BJ (cell line): ENCODE measurements at regions not wholly inside any gene's neighbourhood (a gene's known extent, or its start where the extent isn't known, plus 50 kb on each side); places are given as distances from the start of the nearest gene placed in this dataset.

Experiments
- CTCF ChIA-PET: fragments of 350-600 bp; formaldehyde crosslinking; extraction: SDS; loops from one replicate; lab custom pipeline; 2021; ENCODE audit warnings: antibody characterized with exemption, inconsistent platforms; lab: Yijun Ruan, JAX
- POLR2A ChIA-PET: fragments of 300-600 bp; sonication (Branson Sonifier 250); formaldehyde crosslinking; extraction: SDS; loops from one replicate; lab custom pipeline; 2021; ENCODE audit warnings: antibody characterized with exemption; lab: Charles Lee
- DNase-seq: peaks from one replicate; pipeline ENCODE4 v3.0.0-alpha.2; 2011; ENCODE audit warnings: low read depth
- H3K27me3 ChIP-seq: 2 replicates; pipeline ENCODE4 v1.6.0; 2011; ENCODE audit warnings: low read length; ENCODE audit not compliant: control insufficient read depth, insufficient read depth
- H3K36me3 ChIP-seq: 2 replicates; pipeline ENCODE4 v1.5.1; 2011; ENCODE audit warnings: low read length; ENCODE audit not compliant: control insufficient read depth, insufficient read depth
- H3K4me3 ChIP-seq: 2 replicates; pipeline ENCODE4 v1.5.1; 2011; ENCODE audit warnings: low read depth, mild to moderate bottlenecking, control low read depth, low read length
- CTCF ChIP-seq: IDR thresholded peaks from 2 replicates; pipeline ENCODE4 v1.5.1; 2011; ENCODE audit warnings: low read depth, mild to moderate bottlenecking, control low read depth, inconsistent platforms, low read length, moderate library complexity; ENCODE audit not compliant: insufficient read depth

DNA sequence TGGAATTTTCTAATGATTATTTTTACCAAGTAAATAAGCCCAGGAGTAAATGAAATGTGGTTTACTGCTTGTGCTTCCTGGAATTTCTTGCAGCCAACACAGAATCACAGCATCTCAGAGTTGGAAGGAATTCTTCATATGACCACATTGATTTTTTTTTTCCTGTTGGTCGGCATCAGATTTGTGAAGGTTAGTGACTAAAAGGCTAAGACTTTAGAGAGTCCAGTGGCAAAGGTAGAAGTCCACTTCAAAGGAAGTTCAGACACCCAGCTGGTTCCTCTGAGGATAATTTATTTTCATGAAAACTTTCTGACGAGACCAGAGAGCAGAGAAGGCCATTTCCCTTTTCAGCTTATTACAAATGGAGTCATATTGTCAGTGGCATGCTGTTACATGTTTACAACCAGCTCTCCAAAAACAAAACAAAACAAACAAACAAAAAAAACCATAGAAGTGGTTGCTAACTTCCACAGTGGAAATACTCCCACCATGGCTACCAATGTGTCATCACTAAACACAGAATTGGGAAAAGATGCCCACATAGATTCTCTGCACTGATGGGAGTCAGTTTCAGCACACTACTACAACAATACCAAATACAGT, 77.2 kb upstream of the CDC42BPA start:
- no peak for TF ChIP-seq CTCF
- no peaks in the 10 kb centered on the region for H3K36me3 ChIP-seq
- POLR2A ChIA-PET = no interaction called here
- H3K27me3 ChIP-seq = no peaks in the 10 kb centered on the region
- CTCF ChIA-PET = interaction anchor here (1.0 kb wide), 1 partner anchor 14 kb away, joined by 3 read pairs; no protein-coding TSS in a partner anchor
- DNase-seq = no peak
- no peak overlapping the region for H3K4me3 ChIP-seq

GRCh38 chr1:227392984-227393764, 74.9 kb upstream of the CDC42BPA start:
- TF ChIP-seq CTCF = no peak
- Histone ChIP-seq H3K36me3 (no peaks in the 10 kb centered on the region), H3K27me3 (no peaks in the 10 kb centered on the region), H3K4me3 (no peak overlapping the region)
- CTCF ChIA-PET = interaction anchor here (0.6 kb wide), 1 partner anchor 148 kb away, joined by 3 read pairs; no protein-coding TSS in a partner anchor
- POLR2A ChIA-PET = no interaction called here
- no peak for DNase-seq

GRCh38 chr1:227391879-227392278, 73.6 kb upstream of the CDC42BPA start:
- Histone ChIP-seq H3K27me3 (no peaks in the 10 kb centered on the region), H3K4me3 (no peak overlapping the region), H3K36me3 (no peaks in the 10 kb centered on the region)
- POLR2A ChIA-PET = no interaction called here
- CTCF ChIA-PET = interaction anchor here (0.9 kb wide), 1 partner anchor 12 kb away, joined by 3 read pairs; no protein-coding TSS in a partner anchor
- no peak for DNase-seq
- TF ChIP-seq CTCF = no peak

DNA sequence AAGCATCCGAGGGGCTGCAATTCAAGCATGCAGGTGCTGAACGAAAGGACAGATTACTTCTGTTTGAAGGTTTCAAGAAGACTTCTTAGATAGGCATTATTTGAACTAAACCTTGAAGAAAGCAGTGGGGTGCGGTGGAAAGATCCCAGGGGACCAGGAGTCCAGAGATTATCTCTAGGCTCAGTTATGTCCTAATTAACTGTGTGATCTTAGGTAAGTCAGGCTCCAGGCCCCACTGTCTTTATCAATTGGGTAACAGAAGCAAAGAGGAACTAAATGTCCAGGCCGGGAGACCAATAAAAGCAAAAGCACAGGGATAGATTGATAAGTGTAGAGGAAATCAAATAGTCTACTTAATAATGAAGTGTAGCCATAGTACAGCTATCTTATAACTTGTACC, 72.9 kb upstream of the CDC42BPA start:
- ChIA-PET CTCF (interaction anchor here (0.9 kb wide), 1 partner anchor 12 kb away, joined by 3 read pairs; no protein-coding TSS in a partner anchor), POLR2A (no interaction called here)
- no peak for DNase-seq
- TF ChIP-seq CTCF = no peak
- Histone ChIP-seq H3K4me3 (no peak overlapping the region), H3K27me3 (no peaks in the 10 kb centered on the region), H3K36me3 (no peaks in the 10 kb centered on the region)

GRCh38 chr1:227390525-227390924, 72.2 kb upstream of the CDC42BPA start:
- ChIA-PET CTCF (no interaction called here), POLR2A (no interaction called here)
- H3K27me3 ChIP-seq = no peaks in the 10 kb centered on the region
- TF ChIP-seq CTCF = no peak
- no peak overlapping the region for H3K4me3 ChIP-seq
- H3K36me3 ChIP-seq = no peaks in the 10 kb centered on the region
- no peak for DNase-seq
